Adrenal gland (tissue), 5 donors: ENCODE measurements at regions not wholly inside any gene's neighbourhood (a gene's known extent, or its start where the extent isn't known, plus 50 kb on each side); places are given as distances from the start of the nearest gene placed in this dataset.

Experiments used
- CTCF ChIP-seq, 6 experiments: fragments of 450-650 bp in 4 of 6; fragments of 200-600 bp in 2 of 6; sonication (generic) in 1 of 6; IDR thresholded peaks; 1 replicate in 5 of 6; 2 replicates in 1 of 6; pipeline versions ENCODE4 v1.5.1 to v1.8.0; 2016 to 2021; ENCODE audit warnings: antibody characterized with exemption in 6 of 6, mild to moderate bottlenecking in 2 of 6, moderate library complexity in 1 of 6
- POLR2A ChIP-seq, 2 donors: fragments of 450-650 bp; IDR thresholded peaks; one replicate each; pipeline ENCODE4 v1.6.1; 2017; ENCODE audit warnings: antibody characterized with exemption in 2 of 2, mild to moderate bottlenecking in 2 of 2, moderate library complexity in 1 of 2
- donor health status: DM: no; HTN: no; CAD: no.

GRCh38 chr2:164439885-164440284 is 181.4 kb downstream of the GRB14 start:
- TF ChIP-seq CTCF (IDR thresholded peaks at IDR 0.05) = no peak
- no peak for TF ChIP-seq POLR2A (IDR thresholded peaks at IDR 0.05)
